ENCODE measurements at regions not wholly inside any gene's neighbourhood (a gene's known extent, or its start where the extent isn't known, plus 50 kb on each side); places are given as distances from the start of the nearest gene placed in this dataset.

- ATAC-seq (replicated peaks) = no peak
- Mint-ChIP-seq H3K27ac (no peak overlapping the region), H3K4me3 (no peak overlapping the region), H3K4me1 (no peaks in the 10 kb centered on the region), H3K9me3 (no peaks in the 10 kb centered on the region), H3K36me3 (ENCODE audit: low read depth) (no peaks in the 10 kb centered on the region), H3K27me3 (peaks cover 17% of the 10 kb centered on the region)
Observed at GRCh38 chr15:98455904-98456303, 192.4 kb upstream of the IGF1R start.

GRCh38 chr15:98476559-98476958 lies 171.8 kb upstream of the IGF1R start:
- no peak for ATAC-seq (replicated peaks)
- no peak overlapping the region for H3K4me3 Mint-ChIP-seq
- H3K27me3 Mint-ChIP-seq = peaks cover 2% of the 10 kb centered on the region
- H3K27ac Mint-ChIP-seq = no peak overlapping the region
- no peaks in the 10 kb centered on the region for H3K4me1 Mint-ChIP-seq
- H3K9me3 Mint-ChIP-seq = peaks cover 22% of the 10 kb centered on the region
- no peaks in the 10 kb centered on the region for H3K36me3 Mint-ChIP-seq (ENCODE audit: low read depth)

- Mint-ChIP-seq H3K27ac (no peak overlapping the region), H3K27me3 (peaks cover 4% of the 10 kb centered on the region), H3K36me3 (ENCODE audit: low read depth) (no peaks in the 10 kb centered on the region), H3K9me3 (peaks cover 11% of the 10 kb centered on the region), H3K4me1 (no peaks in the 10 kb centered on the region), H3K4me3 (no peak overlapping the region)
- no peak for ATAC-seq (replicated peaks)
Observed at GRCh38 chr15:98480844-98481243, 167.5 kb upstream of the IGF1R start.

GRCh38 chr15:98483575-98484130 lies 164.7 kb upstream of the IGF1R start:
- H3K27ac Mint-ChIP-seq = no peak overlapping the region
- H3K4me3 Mint-ChIP-seq = no peak overlapping the region
- H3K36me3 Mint-ChIP-seq (ENCODE audit: low read depth) = no peaks in the 10 kb centered on the region
- H3K4me1 Mint-ChIP-seq = no peaks in the 10 kb centered on the region
- H3K9me3 Mint-ChIP-seq = no peaks in the 10 kb centered on the region
- peaks cover 4% of the 10 kb centered on the region for H3K27me3 Mint-ChIP-seq
- ATAC-seq (replicated peaks) = no peak

GRCh38 chr15:98484914-98485313 lies 163.4 kb upstream of the IGF1R start:
- Mint-ChIP-seq H3K4me1 (no peaks in the 10 kb centered on the region), H3K27me3 (peaks cover 4% of the 10 kb centered on the region), H3K36me3 (ENCODE audit: low read depth) (no peaks in the 10 kb centered on the region), H3K9me3 (no peaks in the 10 kb centered on the region), H3K27ac (no peak overlapping the region), H3K4me3 (no peak overlapping the region)
- ATAC-seq (replicated peaks) = no peak

GRCh38 chr15:98485451-98485850 lies 162.9 kb upstream of the IGF1R start:
- Mint-ChIP-seq H3K27me3 (peaks cover 4% of the 10 kb centered on the region), H3K4me1 (no peaks in the 10 kb centered on the region), H3K4me3 (no peak overlapping the region), H3K36me3 (ENCODE audit: low read depth) (no peaks in the 10 kb centered on the region), H3K9me3 (no peaks in the 10 kb centered on the region), H3K27ac (no peak overlapping the region)
- ATAC-seq (replicated peaks) = no peak

- Mint-ChIP-seq H3K4me1 (no peaks in the 10 kb centered on the region), H3K9me3 (peaks cover 2% of the 10 kb centered on the region), H3K27ac (no peak overlapping the region), H3K27me3 (no peaks in the 10 kb centered on the region), H3K36me3 (ENCODE audit: low read depth) (no peaks in the 10 kb centered on the region), H3K4me3 (no peak overlapping the region)
- no peak for ATAC-seq (replicated peaks)
Observed at GRCh38 chr15:98493966-98494511, 154.3 kb upstream of the IGF1R start.

GRCh38 chr15:98501192-98501591 lies 147.1 kb upstream of the IGF1R start:
- Mint-ChIP-seq H3K36me3 (ENCODE audit: low read depth) (no peaks in the 10 kb centered on the region), H3K9me3 (peaks cover 7% of the 10 kb centered on the region), H3K27ac (no peak overlapping the region), H3K27me3 (peaks cover 40% of the 10 kb centered on the region), H3K4me1 (peaks cover 4% of the 10 kb centered on the region), H3K4me3 (no peak overlapping the region)
- no peak for ATAC-seq (replicated peaks)

- no peak overlapping the region for H3K4me3 Mint-ChIP-seq
- no peaks in the 10 kb centered on the region for H3K36me3 Mint-ChIP-seq (ENCODE audit: low read depth)
- H3K4me1 Mint-ChIP-seq = peaks cover 4% of the 10 kb centered on the region
- peaks cover 7% of the 10 kb centered on the region for H3K9me3 Mint-ChIP-seq
- H3K27me3 Mint-ChIP-seq = peaks cover 43% of the 10 kb centered on the region
- no peak for ATAC-seq (replicated peaks)
- H3K27ac Mint-ChIP-seq = no peak overlapping the region
Observed at GRCh38 chr15:98501632-98502031, 146.7 kb upstream of the IGF1R start.

- Mint-ChIP-seq H3K27ac (no peak overlapping the region), H3K4me1 (peaks cover 4% of the 10 kb centered on the region), H3K9me3 (peaks cover 6% of the 10 kb centered on the region), H3K4me3 (no peak overlapping the region), H3K27me3 (peaks cover 57% of the 10 kb centered on the region), H3K36me3 (ENCODE audit: low read depth) (no peaks in the 10 kb centered on the region)
- ATAC-seq (replicated peaks) = no peak
Observed at GRCh38 chr15:98503970-98504369, 144.4 kb upstream of the IGF1R start.

- Mint-ChIP-seq H3K27me3 (peaks cover 52% of the 10 kb centered on the region), H3K36me3 (ENCODE audit: low read depth) (no peaks in the 10 kb centered on the region), H3K4me1 (peaks cover 4% of the 10 kb centered on the region), H3K27ac (no peak overlapping the region), H3K4me3 (no peak overlapping the region), H3K9me3 (no peaks in the 10 kb centered on the region)
- ATAC-seq (replicated peaks) = no peak
Observed at GRCh38 chr15:98504998-98505397, 143.3 kb upstream of the IGF1R start.

GRCh38 chr15:98505611-98506031 lies 142.7 kb upstream of the IGF1R start:
- Mint-ChIP-seq H3K27ac (no peak overlapping the region), H3K9me3 (no peaks in the 10 kb centered on the region), H3K4me1 (peaks cover 4% of the 10 kb centered on the region), H3K27me3 (peaks cover 52% of the 10 kb centered on the region), H3K36me3 (ENCODE audit: low read depth) (no peaks in the 10 kb centered on the region), H3K4me3 (no peak overlapping the region)
- no peak for ATAC-seq (replicated peaks)

- peaks cover 4% of the 10 kb centered on the region for H3K4me1 Mint-ChIP-seq
- peaks cover 52% of the 10 kb centered on the region for H3K27me3 Mint-ChIP-seq
- no peaks in the 10 kb centered on the region for H3K9me3 Mint-ChIP-seq
- H3K27ac Mint-ChIP-seq = no peak overlapping the region
- H3K4me3 Mint-ChIP-seq = no peak overlapping the region
- no peak for ATAC-seq (replicated peaks)
- H3K36me3 Mint-ChIP-seq (ENCODE audit: low read depth) = no peaks in the 10 kb centered on the region
Observed at GRCh38 chr15:98506172-98506571, 142.2 kb upstream of the IGF1R start.

GRCh38 chr15:98506711-98507110 lies 141.6 kb upstream of the IGF1R start:
- Mint-ChIP-seq H3K4me1 (peaks cover 4% of the 10 kb centered on the region), H3K27me3 (peaks cover 49% of the 10 kb centered on the region), H3K27ac (no peak overlapping the region), H3K9me3 (no peaks in the 10 kb centered on the region), H3K36me3 (ENCODE audit: low read depth) (no peaks in the 10 kb centered on the region), H3K4me3 (no peak overlapping the region)
- no peak for ATAC-seq (replicated peaks)

GRCh38 chr15:98513428-98513986 lies 134.8 kb upstream of the IGF1R start:
- ATAC-seq (replicated peaks) = no peak
- H3K36me3 Mint-ChIP-seq (ENCODE audit: low read depth) = no peaks in the 10 kb centered on the region
- H3K4me3 Mint-ChIP-seq = no peak overlapping the region
- no peaks in the 10 kb centered on the region for H3K9me3 Mint-ChIP-seq
- H3K4me1 Mint-ChIP-seq = no peaks in the 10 kb centered on the region
- no peak overlapping the region for H3K27ac Mint-ChIP-seq
- peaks cover 4% of the 10 kb centered on the region for H3K27me3 Mint-ChIP-seq

Measured in activated T-helper 17 cell treated with anti-CD3 and anti-CD28 coated beads, Interleukin-2, amount 50 U/mL, for 72 hours (primary cell).